Hematopoietic multipotent progenitor cell treated with erythropoietin and hydrocortisone succinate and interleukin-3 and kit ligand, for 8 days (in vitro differentiated cells): ENCODE measurements at regions not wholly inside any gene's neighbourhood (a gene's known extent, or its start where the extent isn't known, plus 50 kb on each side); places are given as distances from the start of the nearest gene placed in this dataset.
A peak's percentile ranks its signal among the peaks of the same experiment; 100 is the strongest.

Experiments
- DNase-seq: peaks from one replicate; pipeline ENCODE4 v3.0.0-alpha.2; 2015

DNA sequence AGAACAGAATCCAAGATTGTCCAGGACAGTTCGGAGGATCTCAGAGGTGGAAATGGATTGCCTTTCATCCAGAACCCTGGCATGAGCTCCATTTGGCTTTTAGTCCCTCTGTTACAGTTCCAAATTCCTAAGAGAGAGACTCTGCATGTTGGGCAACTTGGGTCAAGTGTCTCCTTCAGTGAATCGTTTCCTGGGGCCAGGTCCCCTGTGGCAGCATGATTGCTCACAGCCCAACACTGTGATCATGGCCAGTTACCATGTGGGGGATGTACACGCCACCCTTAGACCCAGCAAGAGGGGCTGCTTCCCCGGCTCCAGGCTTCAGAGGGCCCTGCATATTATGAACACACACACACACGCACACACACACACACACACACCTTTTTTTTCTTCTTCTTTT lies 118.6 kb upstream of the GLI2 start:
- no peak for DNase-seq

DNA sequence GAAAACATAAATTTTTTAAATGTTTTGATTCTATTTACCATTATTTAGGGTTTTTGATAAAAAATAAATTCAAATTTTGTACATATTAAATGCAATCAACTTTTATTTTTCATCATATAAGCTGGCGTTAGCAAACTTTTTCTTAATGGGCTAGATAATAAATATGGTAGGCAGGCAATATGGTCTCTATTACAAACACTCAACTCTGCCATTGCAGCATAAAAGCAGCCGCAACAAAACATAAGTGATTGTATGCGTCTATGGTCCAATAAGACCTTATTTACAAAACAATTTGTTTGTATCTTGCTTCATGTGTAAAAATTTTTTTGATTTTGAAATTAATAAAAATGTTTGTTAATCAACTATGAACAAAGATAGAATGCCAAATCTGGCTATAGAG lies 116.8 kb upstream of the GLI2 start:
- no peak for DNase-seq

DNA sequence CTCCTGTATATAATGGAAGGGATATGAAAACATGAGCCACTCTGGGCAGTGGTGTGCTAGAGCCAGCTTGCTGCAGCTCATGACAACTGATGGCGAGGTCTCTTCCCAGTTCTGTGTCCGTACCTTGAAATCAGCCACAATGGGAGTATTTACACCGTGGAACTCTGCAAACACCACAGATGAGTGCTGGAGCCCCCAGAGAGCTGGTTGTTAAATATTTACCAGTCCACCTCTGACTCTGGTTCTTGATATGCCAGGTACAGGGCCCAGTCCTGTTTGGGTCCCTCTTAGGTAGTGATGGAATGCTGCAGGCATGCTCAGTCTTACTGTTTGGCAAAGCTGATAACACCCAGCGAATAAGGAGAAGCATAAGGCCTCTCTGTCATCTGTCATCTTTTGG lies 116.1 kb upstream of the GLI2 start:
- no peak for DNase-seq

DNA sequence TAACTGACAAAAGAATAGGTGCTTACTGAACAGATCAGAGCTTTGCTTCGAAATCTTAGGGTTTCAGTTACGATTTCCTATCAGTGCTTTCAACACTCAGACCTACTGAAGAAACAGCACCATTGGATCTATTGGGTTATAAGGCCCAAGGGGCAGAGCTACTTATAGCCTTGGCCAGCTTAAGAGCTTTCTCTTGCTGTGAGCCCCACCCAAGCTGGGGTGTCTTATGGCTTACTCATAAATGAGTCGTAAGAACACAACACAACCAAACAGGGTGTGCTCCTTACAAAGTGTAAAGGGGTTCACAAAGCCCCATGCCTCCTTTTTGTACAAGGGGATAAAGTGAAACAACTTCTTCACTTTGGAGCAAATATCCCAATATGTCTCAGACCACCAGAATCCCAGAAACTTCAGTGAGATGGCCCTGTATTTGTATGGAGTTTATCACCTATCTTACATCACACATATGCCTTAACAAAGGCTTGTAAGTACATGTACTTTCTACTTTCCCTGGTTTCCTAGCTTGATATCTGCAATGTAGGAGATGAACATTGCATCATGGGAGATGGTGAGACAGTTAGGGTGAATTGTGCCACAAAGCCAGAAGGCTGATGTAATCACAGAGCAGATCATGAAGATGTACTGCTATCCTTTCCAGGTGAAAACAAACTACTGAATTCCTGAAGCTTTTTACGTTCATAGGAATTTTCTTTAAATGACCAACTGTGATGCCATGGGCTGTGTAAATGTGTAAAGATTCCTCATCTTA lies 115.5 kb upstream of the GLI2 start:
- no peak for DNase-seq

DNA sequence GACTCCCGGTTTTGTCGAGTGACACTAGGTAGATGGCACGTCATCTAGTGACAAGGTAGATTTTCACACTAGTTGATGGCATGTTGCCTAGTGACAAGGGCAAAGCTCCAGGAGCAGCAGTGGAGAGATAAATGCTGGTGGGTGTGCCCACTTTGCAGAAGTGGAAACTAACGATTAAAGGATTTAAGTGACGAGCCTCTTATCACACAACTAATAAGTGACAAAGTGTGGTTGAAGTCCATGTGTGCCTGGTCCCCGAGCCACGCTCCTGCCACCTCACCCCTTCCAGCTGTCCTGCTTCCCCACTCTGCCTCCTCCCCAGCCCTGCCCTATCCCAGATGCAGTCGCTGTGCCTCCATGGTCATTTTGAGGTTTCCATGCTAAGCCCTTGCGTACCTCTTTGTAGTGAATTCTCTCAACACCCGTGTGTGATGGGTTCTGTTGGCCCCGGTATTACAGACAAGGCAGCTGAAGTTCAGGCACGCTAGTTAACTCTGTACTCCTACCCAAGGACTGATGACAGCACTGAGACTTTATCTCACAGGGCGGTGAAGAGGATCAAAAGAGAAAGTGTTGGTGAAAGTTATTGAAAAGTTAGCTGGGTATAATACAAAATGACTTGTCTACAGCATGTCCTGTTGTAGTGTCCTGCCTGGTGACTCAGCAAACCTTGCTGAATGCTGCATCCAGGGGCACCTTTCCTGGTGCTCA lies 113.4 kb upstream of the GLI2 start:
- DNase-seq = peak; percentile 3

DNA sequence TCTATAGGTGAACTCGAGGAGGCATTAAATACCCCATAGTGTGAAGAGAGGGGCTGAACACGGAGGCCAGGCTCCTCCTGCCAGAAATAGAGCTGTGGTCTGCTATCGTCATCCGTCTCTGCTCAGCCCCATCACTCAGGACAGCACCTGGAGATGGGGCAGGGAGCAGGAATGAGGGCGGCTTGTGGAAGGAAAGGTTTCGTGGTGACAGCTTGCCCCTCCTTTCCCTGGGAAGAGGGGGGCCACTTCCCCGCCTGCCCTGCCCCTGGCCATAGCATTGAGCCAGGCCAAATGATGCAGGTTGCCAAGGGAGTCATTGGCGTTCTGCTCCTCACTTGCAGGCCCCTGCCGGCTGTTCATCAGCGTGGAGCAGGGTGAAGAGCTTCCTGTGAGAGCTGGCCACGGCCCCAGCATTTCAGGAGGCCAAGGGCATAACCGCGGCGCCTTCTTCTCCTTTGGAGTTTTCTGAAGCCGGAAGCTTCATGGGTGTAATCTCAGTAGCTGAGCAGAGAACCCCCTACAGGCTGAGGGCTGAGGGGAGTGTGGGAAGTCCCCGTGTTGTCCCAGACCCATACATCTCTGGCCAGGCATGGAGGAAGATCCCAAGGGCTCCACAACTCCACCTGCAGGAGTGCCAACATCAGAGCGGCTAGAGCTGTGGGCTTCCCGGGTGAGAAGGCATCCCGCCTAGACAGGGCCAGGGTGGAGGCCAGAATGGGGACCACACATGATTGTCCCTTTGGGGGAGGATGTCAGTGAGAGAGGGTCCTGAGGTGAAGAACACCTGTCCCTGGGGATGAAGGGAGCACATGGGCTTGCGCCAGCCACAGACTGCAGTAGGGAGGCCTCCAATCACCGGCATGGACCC lies 112.5 kb upstream of the GLI2 start:
- DNase-seq = no peak

DNA sequence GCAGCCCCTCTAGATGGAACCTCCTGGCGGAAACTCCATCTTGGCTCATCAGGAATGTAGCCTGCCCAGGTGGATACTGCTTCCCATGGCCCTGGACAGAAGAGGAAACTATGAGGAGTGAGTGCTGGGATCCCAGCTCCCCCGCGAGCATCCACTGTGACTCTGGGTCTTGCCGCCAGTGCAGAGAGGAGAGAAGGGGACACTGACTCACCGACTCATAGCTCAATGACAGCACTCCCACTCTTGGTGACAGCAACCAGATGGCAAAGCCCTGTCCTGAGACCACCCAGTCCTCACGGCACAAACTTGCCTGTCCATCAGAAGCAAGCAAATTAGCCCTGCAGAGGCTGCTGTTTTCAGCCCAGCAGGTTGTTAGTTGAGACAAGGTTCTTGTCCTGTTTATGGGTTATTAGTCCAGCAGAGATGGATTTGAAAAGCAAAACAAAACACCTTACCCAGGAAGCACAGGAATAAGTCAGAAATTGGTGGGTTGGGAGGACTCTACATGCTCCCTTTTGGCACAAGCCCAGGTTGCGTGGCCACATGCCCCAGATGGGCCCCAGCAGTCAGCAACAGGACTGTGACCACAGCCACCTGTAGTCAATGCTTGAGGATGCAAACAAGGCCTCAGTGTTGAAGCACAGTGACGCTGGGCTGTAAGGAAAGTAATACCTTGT lies 111.5 kb upstream of the GLI2 start:
- no peak for DNase-seq

DNA sequence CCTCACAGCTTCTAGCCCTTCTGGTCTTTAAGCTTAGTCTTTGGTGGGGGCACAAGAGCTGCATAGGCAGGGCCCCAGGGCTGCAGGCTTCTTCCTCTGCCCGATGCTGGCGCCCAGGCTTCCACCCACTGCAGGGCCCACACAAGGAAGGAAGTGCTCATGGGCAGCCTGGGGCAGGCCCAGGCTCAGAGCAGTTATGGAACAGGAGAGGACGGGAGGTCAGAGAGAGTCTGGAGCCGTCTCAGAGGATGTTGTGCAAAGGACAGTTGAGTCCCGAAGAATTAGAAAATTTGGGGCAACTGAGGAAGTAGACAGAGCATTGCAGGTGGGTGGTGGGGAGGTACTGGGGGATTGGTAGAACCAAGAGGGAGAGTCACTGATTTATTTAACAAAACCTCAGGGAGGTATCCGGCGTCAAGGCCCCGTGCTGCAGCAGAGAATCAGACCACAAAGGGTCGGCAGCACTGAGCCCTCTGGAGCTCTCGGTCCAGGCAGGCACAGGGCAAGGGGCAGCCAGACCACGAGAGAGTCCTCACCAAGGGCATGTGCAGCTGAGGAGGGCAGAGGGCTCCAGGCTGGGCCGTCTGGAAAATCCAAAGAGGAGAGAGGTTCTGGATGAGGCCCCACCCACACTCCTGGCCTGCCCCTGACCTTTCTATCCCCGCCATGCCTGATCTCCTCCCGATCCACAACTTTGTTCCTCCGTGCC lies 110.8 kb upstream of the GLI2 start:
- DNase-seq = no peak

DNA sequence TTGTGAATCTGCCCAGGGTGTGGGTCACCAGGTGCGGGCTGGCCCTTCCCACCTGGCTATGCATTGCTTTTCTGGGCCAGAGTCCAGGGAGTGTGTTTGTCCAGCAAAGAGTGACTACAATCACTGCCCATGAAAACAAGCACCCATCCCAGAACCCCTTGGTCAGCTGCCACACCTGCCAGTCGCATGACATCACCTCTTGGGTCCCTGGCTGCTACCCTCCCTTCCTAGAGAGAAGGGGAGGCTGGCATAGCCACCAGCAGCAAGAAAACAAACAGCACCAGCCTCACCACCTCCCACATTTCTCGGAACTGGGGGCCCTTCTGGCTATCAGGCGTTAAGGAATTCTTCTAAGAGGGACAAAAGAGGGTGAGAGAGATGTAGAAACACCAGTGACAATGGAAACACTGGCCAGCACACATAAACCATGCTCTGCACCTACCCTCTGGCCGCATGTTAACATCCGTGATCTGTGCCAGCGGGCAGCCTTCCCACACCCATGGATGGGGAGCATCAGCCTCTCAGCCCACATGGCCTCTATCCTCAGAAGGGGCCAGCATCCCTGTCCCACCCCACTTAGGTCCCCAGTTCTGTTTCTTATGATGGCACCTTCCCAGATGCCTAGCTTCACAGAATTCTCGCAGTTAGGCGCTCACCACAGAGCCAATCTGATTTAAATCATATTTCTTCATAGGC lies 109.7 kb upstream of the GLI2 start:
- no peak for DNase-seq

DNA sequence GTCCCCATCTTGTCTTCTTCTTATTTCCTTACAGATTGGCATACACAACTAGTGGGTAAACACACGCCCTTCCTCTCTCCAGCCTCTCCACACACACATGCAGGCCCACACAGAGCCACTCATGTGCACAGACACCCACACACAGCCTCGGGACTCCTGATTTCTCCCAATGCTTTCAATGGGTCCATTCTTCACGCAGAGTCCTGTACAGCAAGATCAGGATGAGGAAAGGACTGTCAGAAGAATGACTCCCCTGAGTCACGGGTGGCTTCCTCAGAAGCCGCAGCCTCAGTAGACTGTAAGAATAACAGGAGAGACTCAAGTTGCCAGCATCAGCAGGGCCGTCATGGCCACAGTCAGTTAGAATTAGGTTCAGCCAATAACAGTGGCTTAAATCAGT lies 109.1 kb upstream of the GLI2 start:
- no peak for DNase-seq

DNA sequence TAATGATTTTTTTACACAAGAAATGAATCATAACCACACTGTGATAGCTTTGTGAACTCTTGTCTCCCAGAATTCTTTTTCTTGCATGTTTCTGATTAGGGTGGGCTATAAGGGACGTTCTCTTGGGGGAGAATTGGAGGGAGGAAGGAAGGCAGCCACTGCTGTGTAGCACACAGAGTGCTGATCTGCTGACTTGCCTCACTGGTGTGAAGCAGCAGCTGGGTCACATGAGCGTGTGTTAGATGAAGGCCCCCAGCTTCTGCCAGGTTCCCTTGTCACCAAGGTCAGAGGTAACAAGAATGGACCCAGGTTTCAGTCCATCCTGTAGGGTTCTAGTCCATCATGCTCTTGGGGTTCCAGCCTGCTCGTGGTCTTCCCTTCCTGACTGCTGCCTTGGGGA lies 107.4 kb upstream of the GLI2 start:
- DNase-seq = no peak

DNA sequence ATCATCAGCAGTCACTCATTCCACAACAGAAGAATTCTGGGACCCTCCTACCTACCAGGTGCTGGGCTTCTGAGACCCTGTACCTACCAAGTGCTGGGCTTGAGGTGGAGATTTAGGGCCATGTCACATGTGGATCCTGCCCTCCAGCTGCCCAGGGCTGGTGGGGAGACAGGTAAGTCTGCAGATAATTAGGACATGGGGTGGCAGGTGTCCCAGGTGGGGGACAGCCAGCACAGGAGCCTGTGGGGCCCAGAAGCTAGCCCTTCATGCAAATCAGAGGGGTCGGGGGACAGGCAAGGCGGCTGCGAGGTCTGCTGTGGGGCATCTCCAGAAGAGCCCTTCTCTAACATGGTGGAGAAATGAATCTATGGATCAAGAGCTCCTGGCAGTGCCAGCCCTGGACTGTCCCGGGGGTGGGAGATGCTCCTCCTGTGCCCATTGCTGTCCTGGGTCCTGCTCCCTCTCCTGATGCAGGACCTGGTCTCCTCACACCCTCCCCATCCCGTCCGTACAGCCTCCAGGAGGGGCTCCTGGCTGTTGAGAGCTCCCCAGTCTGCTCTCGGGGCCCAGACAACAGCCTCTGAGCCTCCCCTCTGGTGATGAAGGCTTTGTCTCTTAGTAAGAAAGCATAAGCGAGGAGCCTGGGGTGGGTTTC lies 106.3 kb upstream of the GLI2 start:
- DNase-seq = no peak

DNA sequence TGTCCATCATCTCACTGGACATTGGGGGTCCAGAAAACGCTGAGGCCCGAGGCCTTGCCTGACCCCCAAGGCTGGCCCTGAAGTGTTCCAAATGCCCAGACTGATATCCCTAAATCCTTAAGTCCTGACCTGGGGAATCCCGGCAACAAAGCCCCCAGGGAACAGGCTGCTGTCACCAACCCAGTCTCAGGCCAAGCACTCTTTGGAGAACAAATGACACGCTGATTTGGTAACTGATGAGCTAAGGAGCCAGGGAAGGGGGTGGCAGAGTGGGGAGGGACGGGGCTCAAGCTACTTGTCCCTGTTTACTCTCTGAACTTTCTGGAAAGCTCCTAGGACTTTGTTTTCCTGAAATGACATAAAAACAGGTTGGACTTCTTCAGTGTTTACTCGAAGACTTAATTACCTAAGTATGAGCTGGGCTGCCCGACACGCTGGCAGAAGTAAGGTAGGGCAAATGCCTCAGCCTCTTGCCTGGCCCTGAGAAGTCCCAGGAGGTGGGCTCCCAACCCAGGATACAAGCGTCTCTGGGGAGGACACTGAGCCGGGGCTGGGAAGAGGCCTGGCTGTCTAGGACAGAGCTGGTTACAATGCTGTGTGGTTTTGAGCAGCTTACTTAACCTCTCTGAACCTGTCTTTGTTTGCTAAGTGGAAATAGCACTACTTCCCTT lies 105.5 kb upstream of the GLI2 start:
- DNase-seq = no peak

DNA sequence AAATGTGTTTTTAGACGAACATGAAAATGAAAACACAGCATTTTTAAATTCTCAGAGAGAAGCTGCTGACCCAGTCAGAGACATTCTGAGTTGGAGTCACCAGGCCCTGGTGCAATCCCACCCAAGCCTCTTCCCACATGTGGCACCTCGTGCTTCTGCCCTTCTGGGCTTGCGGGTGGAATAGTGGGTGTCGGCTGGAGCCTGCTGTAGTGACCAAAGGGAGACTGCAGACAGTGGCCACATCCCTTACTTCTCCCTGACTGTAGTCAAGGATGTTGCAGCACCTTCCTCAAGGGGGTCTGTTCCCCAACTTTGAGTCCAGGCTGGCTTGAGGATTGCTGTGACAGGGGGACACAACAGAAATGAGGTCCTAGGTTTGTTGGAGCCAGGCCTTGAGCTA lies 104.4 kb upstream of the GLI2 start:
- no peak for DNase-seq

DNA sequence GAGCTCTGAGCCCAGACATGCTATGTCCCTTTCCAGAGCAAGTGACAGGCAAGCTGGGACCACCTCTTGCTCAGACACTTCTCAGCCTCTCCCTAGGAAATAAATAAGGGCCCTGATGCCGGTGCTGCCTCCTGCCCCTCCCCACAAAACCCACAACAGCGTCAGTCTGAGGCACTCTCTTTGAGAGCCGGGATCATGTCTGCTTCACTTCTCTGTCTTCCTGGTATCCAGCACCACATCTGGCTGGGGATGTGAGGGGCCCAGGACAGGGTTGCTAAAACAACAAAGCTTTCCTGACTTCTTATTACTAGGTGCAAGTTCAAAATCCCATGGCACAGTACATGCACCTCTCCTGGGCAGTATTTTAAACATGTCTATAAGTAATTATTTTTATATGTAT lies 103.9 kb upstream of the GLI2 start:
- no peak for DNase-seq

DNA sequence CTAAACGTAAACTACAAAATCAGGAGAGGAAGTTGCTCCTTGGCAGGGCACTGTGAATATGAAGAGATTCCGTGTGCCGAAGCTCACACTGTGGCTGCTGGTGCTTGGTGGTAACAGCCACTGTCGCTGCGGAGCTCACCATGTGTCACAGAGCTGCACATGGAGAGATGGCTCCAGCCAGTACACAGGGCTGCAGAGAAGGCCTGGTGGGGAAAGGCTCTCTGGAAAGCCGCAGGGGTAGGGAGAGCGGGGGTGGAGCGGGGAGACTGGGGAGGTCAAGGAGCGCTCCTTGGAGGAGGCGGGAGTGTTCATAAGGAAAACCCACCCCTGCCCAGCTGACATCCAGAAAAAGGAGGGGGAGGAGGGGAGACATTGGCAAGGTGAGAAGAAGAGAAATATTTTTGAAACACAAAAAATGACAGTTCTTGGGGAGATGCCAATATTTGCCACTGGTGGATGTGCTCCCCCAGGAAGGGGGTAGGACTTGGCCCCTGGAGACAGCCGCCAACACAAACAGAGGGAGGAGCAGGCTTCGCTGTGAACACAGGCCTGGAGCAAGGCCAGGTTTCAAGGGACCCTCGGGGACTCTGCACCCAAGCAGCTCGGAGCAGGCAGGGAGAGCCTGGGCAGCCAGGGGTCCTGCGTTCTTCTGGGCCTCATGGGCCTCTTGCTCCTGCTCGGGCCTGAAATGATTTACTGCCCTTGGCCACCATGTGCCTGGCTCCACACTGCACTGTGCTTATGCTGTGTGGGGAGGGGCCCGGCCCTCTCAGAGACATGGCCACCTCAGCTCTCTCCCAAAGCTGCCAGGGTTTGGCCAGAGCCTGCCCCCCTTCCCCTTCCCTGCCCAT lies 102.6 kb upstream of the GLI2 start:
- no peak for DNase-seq

DNA sequence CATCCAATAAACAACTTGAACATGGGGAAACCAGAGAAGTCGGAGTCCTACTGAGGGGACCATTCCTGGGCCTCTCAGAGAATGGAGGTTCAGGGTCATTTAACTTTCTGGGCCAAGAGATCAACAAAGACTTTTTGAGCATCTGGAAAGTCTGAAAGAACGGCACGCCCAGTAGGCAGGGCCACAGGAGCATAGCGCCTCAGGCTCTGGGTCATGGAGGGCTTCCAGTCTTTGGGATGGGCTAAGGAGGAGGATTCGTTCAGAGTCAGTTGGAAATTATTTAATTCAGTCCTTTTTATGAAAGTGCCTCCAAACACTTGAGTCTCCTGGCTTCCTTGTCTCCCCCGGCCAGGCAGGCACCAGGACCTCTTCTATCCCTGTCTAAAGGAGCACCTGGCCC lies 101.1 kb upstream of the GLI2 start:
- no peak for DNase-seq

DNA sequence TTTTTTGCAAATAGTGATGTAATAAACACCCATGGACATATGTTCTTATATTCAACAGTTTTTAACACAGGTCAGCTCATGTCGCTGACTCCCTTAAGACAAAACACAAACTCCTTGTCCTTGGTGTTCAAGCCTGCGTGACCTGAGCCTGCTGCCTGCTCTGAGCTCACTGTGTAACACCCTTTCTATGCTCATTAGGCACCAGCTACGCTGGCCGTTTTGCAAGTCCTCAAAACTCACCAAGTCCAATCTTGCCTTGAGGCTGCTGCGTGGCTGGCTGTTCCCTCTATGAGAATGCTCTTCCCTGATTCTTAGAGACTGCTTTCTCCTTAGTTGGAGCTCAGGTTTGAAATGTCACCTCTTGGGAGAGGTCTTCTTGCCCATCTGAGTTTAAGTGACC lies 100.5 kb upstream of the GLI2 start:
- no peak for DNase-seq

DNA sequence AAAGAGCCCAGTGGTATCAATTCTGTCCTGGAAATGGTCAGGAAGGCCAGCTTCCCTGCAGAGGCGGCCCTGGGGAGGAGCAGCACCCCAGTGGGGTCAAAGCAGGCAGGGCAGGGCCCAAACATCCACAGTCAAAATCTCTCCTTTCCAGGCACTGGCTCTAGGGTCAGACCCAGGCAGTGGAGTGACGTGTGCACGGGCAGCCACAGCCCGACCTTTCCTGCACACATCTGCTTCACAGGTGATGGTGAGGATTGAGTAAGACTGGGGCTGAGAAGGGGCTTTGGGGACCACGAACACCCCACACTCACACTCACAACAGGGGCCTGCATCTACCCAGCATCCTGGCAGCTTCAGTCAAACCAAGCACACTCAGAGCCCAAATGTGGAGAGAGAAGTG lies 97.8 kb upstream of the GLI2 start:
- no peak for DNase-seq

DNA sequence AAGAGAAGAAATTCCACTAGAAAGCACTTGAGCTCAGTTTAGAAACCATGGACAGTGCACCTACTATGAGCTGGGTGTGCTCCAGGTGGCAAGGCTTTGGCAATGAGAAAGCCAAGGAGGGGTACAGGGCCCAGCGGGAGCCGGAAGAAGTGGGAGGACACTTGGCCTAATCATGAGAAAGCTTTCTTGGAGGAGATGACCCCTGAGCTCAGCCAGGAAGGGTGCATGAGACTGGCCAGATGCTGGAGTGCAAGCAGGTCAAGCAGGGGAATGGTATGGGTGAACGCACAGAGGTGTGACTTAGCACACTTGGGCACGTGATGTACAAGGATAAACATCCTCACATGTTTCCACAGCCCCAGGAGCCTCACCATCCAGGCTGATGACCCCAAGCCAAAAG lies 97.2 kb upstream of the GLI2 start:
- no peak for DNase-seq
